ENCODE measurements at regions not wholly inside any gene's neighbourhood (a gene's known extent, or its start where the extent isn't known, plus 50 kb on each side); places are given as distances from the start of the nearest gene placed in this dataset.

- TF ChIP-seq FOXM1 (IDR thresholded peaks at IDR 0.05; ENCODE audit: borderline replicate concordance, low read depth): no peak
- no peak for TF ChIP-seq EP300 (IDR thresholded peaks at IDR 0.05; ENCODE audit: borderline replicate concordance)
- TF ChIP-seq MAX (IDR thresholded peaks at IDR 0.05): no peak
- TF ChIP-seq RAD21 (IDR thresholded peaks at IDR 0.05; ENCODE audit: low read depth): no peak
- TF ChIP-seq USF1 (IDR thresholded peaks at IDR 0.05): no peak
- no peak for TF ChIP-seq TCF12 (IDR thresholded peaks at IDR 0.05; ENCODE audit: low read depth)
- no peak for TF ChIP-seq NFIC (IDR thresholded peaks at IDR 0.05)
- TF ChIP-seq TAF1 (IDR thresholded peaks at IDR 0.05; ENCODE audit: low read depth): no peak
- TF ChIP-seq ZBTB7A (IDR thresholded peaks at IDR 0.05; ENCODE audit: low read depth): no peak
Measured at GRCh38 chr16:65525707-65526106, 403.8 kb upstream of the CDH11 start.

GRCh38 chr16:65524997-65525396 is 403.1 kb upstream of the CDH11 start:
- TF ChIP-seq ZBTB7A (IDR thresholded peaks at IDR 0.05; ENCODE audit: low read depth) (no peak), REST (IDR thresholded peaks at IDR 0.05; ENCODE audit: low read depth) (no peak), YY1 (IDR thresholded peaks at IDR 0.05; ENCODE audit: low read depth) (no peak), TAF1 (IDR thresholded peaks at IDR 0.05; ENCODE audit: low read depth) (no peak), EGR1 (IDR thresholded peaks at IDR 0.05) (no peak), CREB1 (IDR thresholded peaks at IDR 0.05; ENCODE audit: low read depth) (no peak), RAD21 (IDR thresholded peaks at IDR 0.05; ENCODE audit: low read depth) (no peak), FOXM1 (IDR thresholded peaks at IDR 0.05; ENCODE audit: borderline replicate concordance, low read depth) (no peak), MAX (IDR thresholded peaks at IDR 0.05) (no peak), TCF12 (IDR thresholded peaks at IDR 0.05; ENCODE audit: low read depth) (no peak), EP300 (IDR thresholded peaks at IDR 0.05; ENCODE audit: borderline replicate concordance) (no peak)

- TF ChIP-seq ZBTB7A (IDR thresholded peaks at IDR 0.05; ENCODE audit: low read depth) (no peak), TEAD4 (IDR thresholded peaks at IDR 0.05) (no peak), NFIC (IDR thresholded peaks at IDR 0.05) (no peak), USF1 (IDR thresholded peaks at IDR 0.05) (no peak), CREB1 (IDR thresholded peaks at IDR 0.05; ENCODE audit: low read depth) (no peak), RAD21 (IDR thresholded peaks at IDR 0.05; ENCODE audit: low read depth) (no peak), MAX (IDR thresholded peaks at IDR 0.05) (no peak), TCF12 (IDR thresholded peaks at IDR 0.05; ENCODE audit: low read depth) (no peak), EGR1 (IDR thresholded peaks at IDR 0.05) (no peak), FOXM1 (IDR thresholded peaks at IDR 0.05; ENCODE audit: borderline replicate concordance, low read depth) (no peak), REST (IDR thresholded peaks at IDR 0.05; ENCODE audit: low read depth) (no peak), EP300 (IDR thresholded peaks at IDR 0.05; ENCODE audit: borderline replicate concordance) (no peak), YY1 (IDR thresholded peaks at IDR 0.05; ENCODE audit: low read depth) (no peak), CEBPB (IDR thresholded peaks at IDR 0.05) (no peak)
Measured at GRCh38 chr16:65524231-65524630, 402.4 kb upstream of the CDH11 start.

- TF ChIP-seq TEAD4 (IDR thresholded peaks at IDR 0.05): no peak
- no peak for TF ChIP-seq TAF1 (IDR thresholded peaks at IDR 0.05; ENCODE audit: low read depth)
- TF ChIP-seq REST (IDR thresholded peaks at IDR 0.05; ENCODE audit: low read depth): no peak
- TF ChIP-seq ZBTB7A (IDR thresholded peaks at IDR 0.05; ENCODE audit: low read depth): no peak
- TF ChIP-seq TCF12 (IDR thresholded peaks at IDR 0.05; ENCODE audit: low read depth): no peak
- no peak for TF ChIP-seq YY1 (IDR thresholded peaks at IDR 0.05; ENCODE audit: low read depth)
- TF ChIP-seq EGR1 (IDR thresholded peaks at IDR 0.05): no peak
- no peak for TF ChIP-seq USF1 (IDR thresholded peaks at IDR 0.05)
- no peak for TF ChIP-seq CEBPB (IDR thresholded peaks at IDR 0.05)
- TF ChIP-seq NFIC (IDR thresholded peaks at IDR 0.05): no peak
- TF ChIP-seq FOXM1 (IDR thresholded peaks at IDR 0.05; ENCODE audit: borderline replicate concordance, low read depth): no peak
- TF ChIP-seq MAX (IDR thresholded peaks at IDR 0.05): no peak
- TF ChIP-seq CREB1 (IDR thresholded peaks at IDR 0.05; ENCODE audit: low read depth): no peak
- no peak for TF ChIP-seq EP300 (IDR thresholded peaks at IDR 0.05; ENCODE audit: borderline replicate concordance)
- TF ChIP-seq RAD21 (IDR thresholded peaks at IDR 0.05; ENCODE audit: low read depth): no peak
Measured at GRCh38 chr16:65523283-65523944, 401.6 kb upstream of the CDH11 start.

Measured in Ishikawa (cell line).